ENCODE measurements at regions not wholly inside any gene's neighbourhood (a gene's known extent, or its start where the extent isn't known, plus 50 kb on each side); places are given as distances from the start of the nearest gene placed in this dataset.

GRCh38 chr18:70553245-70553935 is 264.5 kb downstream of the SOCS6 start:
- no peaks in the 10 kb centered on the region for H3K4me1 ChIP-seq (ENCODE audit: control insufficient read depth in 1 of 2, insufficient read depth in 2 of 2, low read length in 2 of 2)
- H3K27ac Mint-ChIP-seq, result no peak overlapping the region

GRCh38 chr18:70536370-70537062 is 247.7 kb downstream of the SOCS6 start:
- Mint-ChIP-seq H3K27me3 (ENCODE audit: low read depth in 3 of 3) (no peaks in the 10 kb centered on the region), H3K4me1 (peaks cover 5% of the 10 kb centered on the region), H3K36me3 (no peaks in the 10 kb centered on the region), H3K27ac (no peak overlapping the region), H3K4me3 (no peak overlapping the region), H3K9me3 (peaks cover 0 to 11% (median 5%) of the 10 kb centered on the region in 7 donors)
- Histone ChIP-seq H3K4me1 (ENCODE audit: control insufficient read depth in 1 of 2, insufficient read depth in 2 of 2, low read length in 2 of 2) (no peaks in the 10 kb centered on the region), H3K9me3 (replicated peaks in 1 of 2; ENCODE audit: control insufficient read depth in 1 of 2, insufficient read depth in 1 of 2, low read length in 2 of 2) (peaks cover 0 to 6% of the 10 kb centered on the region in 2 donors), H4K20me1 (ENCODE audit: insufficient read depth, low read length) (no peaks in the 10 kb centered on the region), H3K9ac (ENCODE audit: insufficient read depth, low read length, poor library complexity, severe bottlenecking) (no peak overlapping the region), H3K36me3 (replicated peaks in 1 of 2; ENCODE audit: control insufficient read depth in 1 of 2, insufficient read depth in 2 of 2, low read length in 2 of 2) (no peaks in the 10 kb centered on the region), H3K27me3 (ENCODE audit: control insufficient read depth in 2 of 2, insufficient read depth in 2 of 2, low read length in 2 of 2) (no peaks in the 10 kb centered on the region), H3K27ac (ENCODE audit: low read depth in 1 of 2, low read length in 2 of 2) (no peak overlapping the region), H3K4me2 (replicated peaks; ENCODE audit: extremely low read depth, low read length, poor library complexity, severe bottlenecking) (no peak overlapping the region), H2AFZ (ENCODE audit: insufficient read depth, low read depth, low read length, poor library complexity, severe bottlenecking) (no peak overlapping the region), H3K79me2 (ENCODE audit: insufficient read depth, low read length) (no peaks in the 10 kb centered on the region), H3K4me3 (replicated peaks in 1 of 3; ENCODE audit: low read depth in 2 of 3, low read length in 3 of 3) (no peak overlapping the region)
- TF ChIP-seq CTCF (IDR thresholded peaks at IDR 0.05), result no peak
- DNase-seq, result no peak
- no CpG with 5 or more reads among the region's 6 CpGs for WGBS (ENCODE audit: insufficient coverage)
- intact Hi-C loops (cut with micrococcal nuclease), result no loop called here

More at GRCh38 chr18:70553245-70553935, 264.5 kb downstream of the SOCS6 start:
- TF ChIP-seq CTCF (IDR thresholded peaks at IDR 0.05), result no peak
- Mint-ChIP-seq H3K9me3 (peaks cover 0 to 7% (median 0%) of the 10 kb centered on the region in 7 donors), H3K27me3 (ENCODE audit: low read depth in 3 of 3) (peaks cover 0 to 6% (median 1%) of the 10 kb centered on the region in 3 donors), H3K36me3 (no peaks in the 10 kb centered on the region), H3K4me3 (no peak overlapping the region), H3K4me1 (peaks cover 8% of the 10 kb centered on the region)
- WGBS (ENCODE audit: insufficient coverage), result 100% methylated on average over 7 of the region's 10 CpGs
- Histone ChIP-seq H3K4me3 (replicated peaks in 1 of 3; ENCODE audit: low read depth in 2 of 3, low read length in 3 of 3) (no peak overlapping the region), H3K36me3 (replicated peaks in 1 of 2; ENCODE audit: control insufficient read depth in 1 of 2, insufficient read depth in 2 of 2, low read length in 2 of 2) (no peaks in the 10 kb centered on the region), H3K27me3 (ENCODE audit: control insufficient read depth in 2 of 2, insufficient read depth in 2 of 2, low read length in 2 of 2) (no peaks in the 10 kb centered on the region), H3K27ac (ENCODE audit: low read depth in 1 of 2, low read length in 2 of 2) (no peak overlapping the region), H3K9ac (ENCODE audit: insufficient read depth, low read length, poor library complexity, severe bottlenecking) (no peak overlapping the region), H3K79me2 (ENCODE audit: insufficient read depth, low read length) (no peaks in the 10 kb centered on the region), H3K9me3 (replicated peaks in 1 of 2; ENCODE audit: control insufficient read depth in 1 of 2, insufficient read depth in 1 of 2, low read length in 2 of 2) (no peaks in the 10 kb centered on the region), H2AFZ (ENCODE audit: insufficient read depth, low read depth, low read length, poor library complexity, severe bottlenecking) (no peak overlapping the region), H3K4me2 (replicated peaks; ENCODE audit: extremely low read depth, low read length, poor library complexity, severe bottlenecking) (no peak overlapping the region), H4K20me1 (ENCODE audit: insufficient read depth, low read length) (no peaks in the 10 kb centered on the region)
- intact Hi-C loops (cut with micrococcal nuclease), result no loop called here
- DNase-seq, result no peak

All from CD14-positive monocyte (primary cell).